WTC11 (cell line): ENCODE measurements at regions not wholly inside any gene's neighbourhood (a gene's known extent, or its start where the extent isn't known, plus 50 kb on each side); places are given as distances from the start of the nearest gene placed in this dataset.

Source experiments
- ATAC-seq: fragments of 200-7000 bp; cut with Tn5 transposase; 2 replicates; pipeline ENCODE4 v1.10.0; 2021; ENCODE audit warnings: mild to moderate bottlenecking, moderate library complexity
- CTCF ChIA-PET: fragments of 300-600 bp; sonication (Branson Sonifier 250); formaldehyde crosslinking; loops from one replicate; lab custom pipeline; 2021; ENCODE audit warnings: antibody characterized with exemption; lab: Charles Lee
- POLR2A ChIA-PET: fragments of 350-600 bp; sonication (Branson Sonifier 250); formaldehyde crosslinking; loops from one replicate; lab custom pipeline; 2021; ENCODE audit warnings: antibody characterized with exemption; lab: Charles Lee
- DNase-seq: peaks from one replicate; pipeline ENCODE4 v3.0.0; 2021; ENCODE audit warnings: low spot score
- H3K27ac Mint-ChIP-seq: 2 replicates; pipeline ENCODE4 v1.8.0; 2021; ENCODE audit warnings: mixed read lengths
- H3K27me3 Mint-ChIP-seq: 2 replicates; pipeline ENCODE4 v1.8.0; 2021; ENCODE audit warnings: low read depth, mild to moderate bottlenecking, moderate library complexity, mixed read lengths
- H3K36me3 Mint-ChIP-seq: 2 replicates; pipeline ENCODE4 v1.8.0; 2021; ENCODE audit warnings: mixed read lengths
- H3K4me1 Mint-ChIP-seq: 2 replicates; pipeline ENCODE4 v1.8.0; 2022; ENCODE audit warnings: mixed read lengths
- H3K4me3 Mint-ChIP-seq: 2 replicates; pipeline ENCODE4 v1.8.0; 2021; ENCODE audit warnings: mild to moderate bottlenecking, moderate library complexity, mixed read lengths
- H3K9me3 Mint-ChIP-seq: 2 replicates; pipeline ENCODE4 v1.8.0; 2021; ENCODE audit warnings: mixed read lengths
- ESRRA ChIP-seq: sonication (generic); formaldehyde crosslinking; IDR thresholded peaks from 2 replicates; pipeline ENCODE4 v1.8.1; 2022; ENCODE audit warnings: mild to moderate bottlenecking, missing genetic modification reagents, borderline replicate concordance
- FOXP1 ChIP-seq: sonication (generic); formaldehyde crosslinking; IDR thresholded peaks from 2 replicates; pipeline ENCODE4 v1.8.0; 2022; ENCODE audit warnings: missing genetic modification reagents, mild to moderate bottlenecking, moderate library complexity, borderline replicate concordance
- GRHL2 ChIP-seq: fragments of 250-450 bp; sonication (Bioruptor Pico); IDR thresholded peaks from 2 replicates; pipeline ENCODE4 v1.8.0; 2022; ENCODE audit warnings: mild to moderate bottlenecking, moderate library complexity; ENCODE audit not compliant: insufficient replicate concordance, severe bottlenecking
- GTF2I ChIP-seq: fragments of 250-450 bp; sonication (Bioruptor Pico); conservative IDR thresholded peaks from 2 replicates; pipeline ENCODE4 v1.4.0; 2021; ENCODE audit warnings: mild to moderate bottlenecking
- KAT7 ChIP-seq: sonication (generic); formaldehyde crosslinking; IDR thresholded peaks from 2 replicates; pipeline ENCODE4 v1.8.1; 2023; ENCODE audit warnings: missing genetic modification reagents, mild to moderate bottlenecking, borderline replicate concordance
- NFE2L1 ChIP-seq: sonication (generic); formaldehyde crosslinking; IDR thresholded peaks from 2 replicates; pipeline ENCODE4 v1.8.1; 2023; ENCODE audit warnings: missing genetic modification reagents
- NR1H2 ChIP-seq: sonication (generic); formaldehyde crosslinking; IDR thresholded peaks from 2 replicates; pipeline ENCODE4 v1.9.0; 2021; ENCODE audit warnings: mild to moderate bottlenecking, moderate library complexity, missing genetic modification reagents
- PRRX2 ChIP-seq: fragments of 250-450 bp; sonication (Bioruptor Pico); IDR thresholded peaks from 2 replicates; pipeline ENCODE4 v1.8.0; 2021; ENCODE audit warnings: mild to moderate bottlenecking
- TEAD4 ChIP-seq: sonication (generic); formaldehyde crosslinking; IDR thresholded peaks from 2 replicates; pipeline ENCODE4 v1.8.0; 2022; ENCODE audit warnings: mild to moderate bottlenecking, missing genetic modification reagents
- ZNF263 ChIP-seq: sonication (generic); formaldehyde crosslinking; IDR thresholded peaks from 2 replicates; pipeline ENCODE4 v1.8.1; 2022; ENCODE audit warnings: low read depth, mild to moderate bottlenecking, moderate library complexity, missing genetic modification reagents
- ZNF396 ChIP-seq: fragments of 250-450 bp; sonication (Bioruptor Pico); IDR thresholded peaks from 2 replicates; pipeline ENCODE4 v1.8.0; 2021; ENCODE audit warnings: mild to moderate bottlenecking, moderate library complexity, borderline replicate concordance
- ZNF423 ChIP-seq: fragments of 250-450 bp; sonication (Bioruptor Pico); IDR thresholded peaks from 2 replicates; pipeline ENCODE4 v2.1.2; 2022; ENCODE audit warnings: mild to moderate bottlenecking, moderate library complexity
- TF ChIP-seq, protein P1 (sequence below): fragments of 250-450 bp; sonication (Bioruptor Pico); IDR thresholded peaks from 2 replicates; pipeline ENCODE4 v1.8.0; 2021; ENCODE audit warnings: mild to moderate bottlenecking
- TF ChIP-seq, protein P2 (sequence below): sonication (generic); formaldehyde crosslinking; IDR thresholded peaks from 2 replicates; pipeline ENCODE4 v1.8.1; 2023; ENCODE audit warnings: mild to moderate bottlenecking, missing genetic modification reagents, moderate library complexity
- TF ChIP-seq, protein P3 (sequence below): sonication (generic); formaldehyde crosslinking; IDR thresholded peaks from 2 replicates; pipeline ENCODE4 v1.8.1; 2023; ENCODE audit warnings: mild to moderate bottlenecking, missing genetic modification reagents
- TF ChIP-seq, protein P4 (sequence below): fragments of 250-450 bp; sonication (Bioruptor Pico); IDR thresholded peaks from 2 replicates; pipeline ENCODE4 v1.9.0; 2021; ENCODE audit warnings: moderate library complexity, mild to moderate bottlenecking, inconsistent platforms, borderline replicate concordance
- TF ChIP-seq, protein P5 (sequence below): fragments of 250-450 bp; sonication (Bioruptor Pico); IDR thresholded peaks from 2 replicates; pipeline ENCODE4 v1.9.0; 2021; ENCODE audit warnings: mild to moderate bottlenecking, borderline replicate concordance
- TF ChIP-seq, protein P6 (sequence below): sonication (generic); formaldehyde crosslinking; IDR thresholded peaks from 2 replicates; pipeline ENCODE4 v1.8.0; 2022; ENCODE audit warnings: missing genetic modification reagents

DNA sequence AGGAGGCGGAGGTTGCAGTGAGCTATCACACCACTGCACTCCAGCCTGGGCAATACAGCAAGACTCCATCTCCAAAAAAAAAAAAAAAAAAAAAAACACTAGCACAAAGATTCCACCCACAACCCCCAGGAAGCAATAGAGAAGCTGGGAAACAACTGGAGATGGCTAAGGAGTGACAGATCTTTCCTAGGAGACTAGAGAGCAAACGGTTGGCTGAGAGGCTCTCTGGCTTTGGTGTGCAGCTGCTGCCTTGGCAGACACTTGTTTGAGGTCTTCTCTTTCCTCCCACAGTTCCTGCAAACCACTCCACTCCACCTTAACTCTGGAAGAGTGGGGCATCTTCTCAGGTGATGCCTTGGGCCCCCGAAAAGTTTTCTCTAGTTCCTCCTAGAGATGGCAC, 78.5 kb upstream of the LANCL2 start (continued):
- TF ChIP-seq, protein P1, sequence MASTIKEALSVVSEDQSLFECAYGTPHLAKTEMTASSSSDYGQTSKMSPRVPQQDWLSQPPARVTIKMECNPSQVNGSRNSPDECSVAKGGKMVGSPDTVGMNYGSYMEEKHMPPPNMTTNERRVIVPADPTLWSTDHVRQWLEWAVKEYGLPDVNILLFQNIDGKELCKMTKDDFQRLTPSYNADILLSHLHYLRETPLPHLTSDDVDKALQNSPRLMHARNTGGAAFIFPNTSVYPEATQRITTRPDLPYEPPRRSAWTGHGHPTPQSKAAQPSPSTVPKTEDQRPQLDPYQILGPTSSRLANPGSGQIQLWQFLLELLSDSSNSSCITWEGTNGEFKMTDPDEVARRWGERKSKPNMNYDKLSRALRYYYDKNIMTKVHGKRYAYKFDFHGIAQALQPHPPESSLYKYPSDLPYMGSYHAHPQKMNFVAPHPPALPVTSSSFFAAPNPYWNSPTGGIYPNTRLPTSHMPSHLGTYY (CRISPR knock-in tag), result no peak
- TF ChIP-seq NFE2L1 (CRISPR knock-in tag), result no peak
- TF ChIP-seq TEAD4, result no peak
- TF ChIP-seq, protein P2, sequence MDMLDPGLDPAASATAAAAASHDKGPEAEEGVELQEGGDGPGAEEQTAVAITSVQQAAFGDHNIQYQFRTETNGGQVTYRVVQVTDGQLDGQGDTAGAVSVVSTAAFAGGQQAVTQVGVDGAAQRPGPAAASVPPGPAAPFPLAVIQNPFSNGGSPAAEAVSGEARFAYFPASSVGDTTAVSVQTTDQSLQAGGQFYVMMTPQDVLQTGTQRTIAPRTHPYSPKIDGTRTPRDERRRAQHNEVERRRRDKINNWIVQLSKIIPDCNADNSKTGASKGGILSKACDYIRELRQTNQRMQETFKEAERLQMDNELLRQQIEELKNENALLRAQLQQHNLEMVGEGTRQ (CRISPR knock-in tag), result no peak
- TF ChIP-seq ESRRA (CRISPR knock-in tag), result no peak
- no peak for TF ChIP-seq ZNF263 (CRISPR knock-in tag)
- TF ChIP-seq GRHL2 (CRISPR knock-in tag), result no peak
- no peak for TF ChIP-seq FOXP1 (CRISPR knock-in tag)
- TF ChIP-seq, protein P3, sequence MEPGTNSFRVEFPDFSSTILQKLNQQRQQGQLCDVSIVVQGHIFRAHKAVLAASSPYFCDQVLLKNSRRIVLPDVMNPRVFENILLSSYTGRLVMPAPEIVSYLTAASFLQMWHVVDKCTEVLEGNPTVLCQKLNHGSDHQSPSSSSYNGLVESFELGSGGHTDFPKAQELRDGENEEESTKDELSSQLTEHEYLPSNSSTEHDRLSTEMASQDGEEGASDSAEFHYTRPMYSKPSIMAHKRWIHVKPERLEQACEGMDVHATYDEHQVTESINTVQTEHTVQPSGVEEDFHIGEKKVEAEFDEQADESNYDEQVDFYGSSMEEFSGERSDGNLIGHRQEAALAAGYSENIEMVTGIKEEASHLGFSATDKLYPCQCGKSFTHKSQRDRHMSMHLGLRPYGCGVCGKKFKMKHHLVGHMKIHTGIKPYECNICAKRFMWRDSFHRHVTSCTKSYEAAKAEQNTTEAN (CRISPR knock-in tag), result no peak
- TF ChIP-seq PRRX2, result no peak
- TF ChIP-seq, all 79 proteins: peak for 0

DNA sequence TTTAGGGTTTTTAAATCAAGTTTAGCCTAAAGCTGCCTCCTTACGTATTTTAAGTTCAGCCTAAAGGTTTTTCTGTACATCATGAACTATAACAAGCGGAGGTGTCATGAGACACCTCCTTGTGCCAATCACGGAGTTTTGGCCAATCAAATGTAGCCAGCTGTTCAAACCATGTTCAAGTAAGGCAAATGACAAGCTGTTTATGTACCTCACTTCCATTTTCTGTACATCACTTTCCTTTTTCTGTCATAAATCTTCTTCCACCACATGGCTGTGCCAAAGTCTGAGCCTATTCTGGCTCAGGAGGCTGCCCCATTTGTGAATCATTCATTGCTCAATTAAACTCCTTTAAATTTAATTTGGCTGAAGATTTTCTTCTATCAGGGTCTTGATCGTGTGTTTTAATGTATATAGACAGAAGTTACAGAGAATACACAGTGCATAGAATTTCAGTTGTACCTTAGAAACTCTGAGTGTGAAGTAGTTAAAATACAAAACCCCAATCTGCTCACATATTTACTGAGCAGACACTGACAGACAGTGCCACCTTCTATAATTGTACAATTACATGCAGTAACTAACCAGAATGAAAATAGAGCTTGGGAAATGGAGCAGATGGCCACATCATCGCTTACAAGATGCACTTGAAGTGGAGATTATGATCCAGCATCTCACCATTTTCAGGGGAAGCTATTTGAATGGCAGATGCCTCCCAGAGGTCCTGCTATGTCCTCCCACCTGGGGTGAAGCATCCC, 76.9 kb upstream of the LANCL2 start:
- Mint-ChIP-seq H3K9me3 (peaks cover 4% of the 10 kb centered on the region; the same call in 1 of the 2 replicates), H3K36me3 (no peaks in the 10 kb centered on the region), H3K27ac (no peak overlapping the region), H3K4me3 (no peak overlapping the region), H3K4me1 (no peaks in the 10 kb centered on the region)
- ChIA-PET CTCF (interaction anchor here (1.4 to 1.8 kb wide), 4 partner anchors 17 to 305 kb away, joined by 3 to 7 read pairs (median 4); partner anchors contain the start of gene LANCL2), POLR2A (no interaction called here)
- no peak for ATAC-seq
- TF ChIP-seq NR1H2 (CRISPR knock-in tag), result no peak
- TF ChIP-seq, protein P4, sequence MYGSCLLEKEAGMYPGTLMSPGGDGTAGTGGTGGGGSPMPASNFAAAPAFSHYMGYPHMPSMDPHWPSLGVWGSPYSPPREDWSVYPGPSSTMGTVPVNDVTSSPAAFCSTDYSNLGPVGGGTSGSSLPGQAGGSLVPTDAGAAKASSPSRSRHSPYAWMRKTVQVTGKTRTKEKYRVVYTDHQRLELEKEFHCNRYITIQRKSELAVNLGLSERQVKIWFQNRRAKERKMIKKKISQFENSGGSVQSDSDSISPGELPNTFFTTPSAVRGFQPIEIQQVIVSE (CRISPR knock-in tag), result no peak
- TF ChIP-seq, protein P5, sequence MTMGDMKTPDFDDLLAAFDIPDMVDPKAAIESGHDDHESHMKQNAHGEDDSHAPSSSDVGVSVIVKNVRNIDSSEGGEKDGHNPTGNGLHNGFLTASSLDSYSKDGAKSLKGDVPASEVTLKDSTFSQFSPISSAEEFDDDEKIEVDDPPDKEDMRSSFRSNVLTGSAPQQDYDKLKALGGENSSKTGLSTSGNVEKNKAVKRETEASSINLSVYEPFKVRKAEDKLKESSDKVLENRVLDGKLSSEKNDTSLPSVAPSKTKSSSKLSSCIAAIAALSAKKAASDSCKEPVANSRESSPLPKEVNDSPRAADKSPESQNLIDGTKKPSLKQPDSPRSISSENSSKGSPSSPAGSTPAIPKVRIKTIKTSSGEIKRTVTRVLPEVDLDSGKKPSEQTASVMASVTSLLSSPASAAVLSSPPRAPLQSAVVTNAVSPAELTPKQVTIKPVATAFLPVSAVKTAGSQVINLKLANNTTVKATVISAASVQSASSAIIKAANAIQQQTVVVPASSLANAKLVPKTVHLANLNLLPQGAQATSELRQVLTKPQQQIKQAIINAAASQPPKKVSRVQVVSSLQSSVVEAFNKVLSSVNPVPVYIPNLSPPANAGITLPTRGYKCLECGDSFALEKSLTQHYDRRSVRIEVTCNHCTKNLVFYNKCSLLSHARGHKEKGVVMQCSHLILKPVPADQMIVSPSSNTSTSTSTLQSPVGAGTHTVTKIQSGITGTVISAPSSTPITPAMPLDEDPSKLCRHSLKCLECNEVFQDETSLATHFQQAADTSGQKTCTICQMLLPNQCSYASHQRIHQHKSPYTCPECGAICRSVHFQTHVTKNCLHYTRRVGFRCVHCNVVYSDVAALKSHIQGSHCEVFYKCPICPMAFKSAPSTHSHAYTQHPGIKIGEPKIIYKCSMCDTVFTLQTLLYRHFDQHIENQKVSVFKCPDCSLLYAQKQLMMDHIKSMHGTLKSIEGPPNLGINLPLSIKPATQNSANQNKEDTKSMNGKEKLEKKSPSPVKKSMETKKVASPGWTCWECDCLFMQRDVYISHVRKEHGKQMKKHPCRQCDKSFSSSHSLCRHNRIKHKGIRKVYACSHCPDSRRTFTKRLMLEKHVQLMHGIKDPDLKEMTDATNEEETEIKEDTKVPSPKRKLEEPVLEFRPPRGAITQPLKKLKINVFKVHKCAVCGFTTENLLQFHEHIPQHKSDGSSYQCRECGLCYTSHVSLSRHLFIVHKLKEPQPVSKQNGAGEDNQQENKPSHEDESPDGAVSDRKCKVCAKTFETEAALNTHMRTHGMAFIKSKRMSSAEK (CRISPR knock-in tag), result no peak
- TF ChIP-seq, protein P6, sequence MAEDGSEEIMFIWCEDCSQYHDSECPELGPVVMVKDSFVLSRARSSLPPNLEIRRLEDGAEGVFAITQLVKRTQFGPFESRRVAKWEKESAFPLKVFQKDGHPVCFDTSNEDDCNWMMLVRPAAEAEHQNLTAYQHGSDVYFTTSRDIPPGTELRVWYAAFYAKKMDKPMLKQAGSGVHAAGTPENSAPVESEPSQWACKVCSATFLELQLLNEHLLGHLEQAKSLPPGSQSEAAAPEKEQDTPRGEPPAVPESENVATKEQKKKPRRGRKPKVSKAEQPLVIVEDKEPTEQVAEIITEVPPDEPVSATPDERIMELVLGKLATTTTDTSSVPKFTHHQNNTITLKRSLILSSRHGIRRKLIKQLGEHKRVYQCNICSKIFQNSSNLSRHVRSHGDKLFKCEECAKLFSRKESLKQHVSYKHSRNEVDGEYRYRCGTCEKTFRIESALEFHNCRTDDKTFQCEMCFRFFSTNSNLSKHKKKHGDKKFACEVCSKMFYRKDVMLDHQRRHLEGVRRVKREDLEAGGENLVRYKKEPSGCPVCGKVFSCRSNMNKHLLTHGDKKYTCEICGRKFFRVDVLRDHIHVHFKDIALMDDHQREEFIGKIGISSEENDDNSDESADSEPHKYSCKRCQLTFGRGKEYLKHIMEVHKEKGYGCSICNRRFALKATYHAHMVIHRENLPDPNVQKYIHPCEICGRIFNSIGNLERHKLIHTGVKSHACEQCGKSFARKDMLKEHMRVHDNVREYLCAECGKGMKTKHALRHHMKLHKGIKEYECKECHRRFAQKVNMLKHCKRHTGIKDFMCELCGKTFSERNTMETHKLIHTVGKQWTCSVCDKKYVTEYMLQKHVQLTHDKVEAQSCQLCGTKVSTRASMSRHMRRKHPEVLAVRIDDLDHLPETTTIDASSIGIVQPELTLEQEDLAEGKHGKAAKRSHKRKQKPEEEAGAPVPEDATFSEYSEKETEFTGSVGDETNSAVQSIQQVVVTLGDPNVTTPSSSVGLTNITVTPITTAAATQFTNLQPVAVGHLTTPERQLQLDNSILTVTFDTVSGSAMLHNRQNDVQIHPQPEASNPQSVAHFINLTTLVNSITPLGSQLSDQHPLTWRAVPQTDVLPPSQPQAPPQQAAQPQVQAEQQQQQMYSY (CRISPR knock-in tag), result no peak
- no peak for TF ChIP-seq GTF2I (CRISPR knock-in tag)
- no peak for TF ChIP-seq ZNF423
- no peak for TF ChIP-seq ZNF396 (CRISPR knock-in tag)
- TF ChIP-seq KAT7 (CRISPR knock-in tag), result no peak
- no peak for TF ChIP-seq PRRX2
- TF ChIP-seq, all 79 proteins: peak for 0
- DNase-seq, result no peak
- H3K27me3 Mint-ChIP-seq, result peaks cover 15% of the 10 kb centered on the region
